H1 (cell line): ENCODE measurements at regions not wholly inside any gene's neighbourhood (a gene's known extent, or its start where the extent isn't known, plus 50 kb on each side); places are given as distances from the start of the nearest gene placed in this dataset.

Experiments
- GTF2F1 ChIP-seq: IDR thresholded peaks from 2 replicates; pipeline ENCODE4 v1.6.1; 2012; ENCODE audit warnings: low read depth, low read length, improper control_type of control experiment, borderline replicate concordance
- JUND ChIP-seq: IDR thresholded peaks from 2 replicates; pipeline ENCODE4 v1.6.1; 2011; ENCODE audit warnings: mild to moderate bottlenecking, improper control_type of control experiment, low read length

- TF ChIP-seq JUND (no peak), GTF2F1 (no peak)
- TF ChIP-seq, all 59 proteins: peak for 0
These were observed 182.5 kb upstream of the HDAC4 start (continued) for GRCh38 chr2:239583171-239583878.
